ENCODE measurements at regions not wholly inside any gene's neighbourhood (a gene's known extent, or its start where the extent isn't known, plus 50 kb on each side); places are given as distances from the start of the nearest gene placed in this dataset.

DNA sequence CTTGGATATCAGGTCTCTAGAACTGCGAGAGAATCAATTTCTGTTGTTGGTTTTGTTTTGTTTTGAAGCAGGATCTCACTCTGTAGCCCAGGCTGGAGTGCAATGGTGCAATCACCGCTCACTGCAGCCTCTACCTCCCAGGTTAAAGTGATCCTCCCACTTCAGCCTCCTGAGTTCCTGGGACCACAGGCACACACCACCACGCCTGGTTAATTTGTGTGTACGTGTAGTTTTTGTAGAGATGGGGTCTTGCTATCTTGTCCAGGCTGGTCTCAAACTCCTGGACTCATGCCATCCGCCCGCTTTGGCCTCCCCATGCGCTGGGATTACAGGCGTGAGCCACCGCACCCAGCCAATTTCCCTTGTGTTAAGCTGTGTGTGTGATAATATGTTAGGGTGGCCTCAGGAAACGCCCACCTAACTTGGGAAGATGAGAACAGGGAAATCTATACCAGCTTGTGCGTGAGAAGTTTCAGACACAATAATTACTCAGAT, 109.6 kb downstream of the SIK1 start:
- no peak for DNase-seq (ENCODE audit: low spot score)

GRCh38 chr21:43316156-43316845, 110.6 kb downstream of the SIK1 start:
- DNase-seq (ENCODE audit: low spot score) = no peak

DNA sequence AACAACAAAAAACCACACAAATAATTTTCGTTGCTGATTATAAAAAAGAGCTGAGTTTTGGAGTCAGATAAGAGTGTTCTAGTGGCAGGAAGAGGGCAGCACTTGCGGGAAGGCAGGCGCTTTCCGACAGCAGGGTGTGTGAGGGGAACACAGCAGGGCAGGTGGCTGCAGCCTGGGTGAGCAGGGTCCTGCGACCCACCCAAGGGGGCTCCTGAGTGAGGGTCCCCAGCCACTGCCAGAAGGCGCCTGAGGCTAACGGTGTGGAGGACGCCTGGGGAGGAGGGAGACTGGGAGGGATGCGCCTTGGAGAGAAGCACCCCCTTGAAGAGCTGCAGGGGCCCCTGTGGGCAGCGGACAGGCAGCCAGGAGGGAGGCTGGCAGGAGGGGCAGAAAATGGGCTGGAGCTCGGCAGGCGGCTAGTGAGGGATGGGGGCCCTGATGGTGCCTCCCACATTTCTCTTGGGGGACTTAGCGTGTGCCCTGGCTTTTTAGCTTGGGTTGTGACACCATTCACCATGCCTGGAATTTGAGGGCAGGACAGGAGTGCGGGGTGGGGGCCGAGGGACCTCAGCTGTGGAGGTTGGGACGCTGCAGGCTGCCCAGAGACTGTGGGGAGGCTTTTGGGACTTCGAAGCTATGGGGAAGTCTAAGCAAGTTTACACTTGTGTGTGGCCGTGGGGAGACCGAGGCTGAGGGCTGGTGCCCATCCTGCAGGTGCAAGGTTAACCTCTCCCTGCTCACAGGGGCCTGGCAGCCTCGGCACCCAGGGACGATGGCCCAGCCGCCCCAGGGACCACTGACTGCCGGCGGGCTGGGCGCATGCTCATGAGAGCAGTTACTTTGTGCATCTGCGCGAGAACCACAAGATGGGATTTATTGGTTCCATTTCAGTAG, 111.4 kb downstream of the SIK1 start:
- DNase-seq (ENCODE audit: low spot score) = peak; percentile 33

GRCh38 chr21:43313939-43314405, 113.0 kb downstream of the SIK1 start:
- no peak for DNase-seq (ENCODE audit: low spot score)

GRCh38 chr21:43313221-43313938, 113.6 kb downstream of the SIK1 start:
- no peak for DNase-seq (ENCODE audit: low spot score)

- DNase-seq (ENCODE audit: low spot score) = no peak
Observed at GRCh38 chr21:43312751-43313169, 114.2 kb downstream of the SIK1 start.

DNA sequence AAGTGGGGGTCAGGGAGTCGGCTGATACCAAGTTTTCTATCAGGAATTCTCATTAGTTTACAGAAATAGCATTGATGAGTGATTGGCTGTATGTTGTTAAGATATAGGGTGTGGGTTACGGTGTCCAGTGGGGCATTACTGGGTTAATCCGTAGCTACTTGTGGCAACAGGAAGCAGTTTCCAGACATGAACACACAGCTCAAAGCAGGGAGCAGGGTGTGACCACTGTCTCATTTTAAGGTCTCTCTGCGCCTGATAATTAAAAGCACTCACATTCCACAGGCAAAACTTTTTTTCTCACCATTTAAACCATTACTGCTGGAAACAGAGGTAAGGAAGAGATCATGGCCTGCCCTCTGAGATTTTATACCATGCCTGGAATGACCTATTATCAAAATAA, 114.9 kb downstream of the SIK1 start:
- no peak for DNase-seq (ENCODE audit: low spot score)

- DNase-seq (ENCODE audit: low spot score) = no peak
Observed at GRCh38 chr21:43311301-43311817, 115.6 kb downstream of the SIK1 start.

DNA sequence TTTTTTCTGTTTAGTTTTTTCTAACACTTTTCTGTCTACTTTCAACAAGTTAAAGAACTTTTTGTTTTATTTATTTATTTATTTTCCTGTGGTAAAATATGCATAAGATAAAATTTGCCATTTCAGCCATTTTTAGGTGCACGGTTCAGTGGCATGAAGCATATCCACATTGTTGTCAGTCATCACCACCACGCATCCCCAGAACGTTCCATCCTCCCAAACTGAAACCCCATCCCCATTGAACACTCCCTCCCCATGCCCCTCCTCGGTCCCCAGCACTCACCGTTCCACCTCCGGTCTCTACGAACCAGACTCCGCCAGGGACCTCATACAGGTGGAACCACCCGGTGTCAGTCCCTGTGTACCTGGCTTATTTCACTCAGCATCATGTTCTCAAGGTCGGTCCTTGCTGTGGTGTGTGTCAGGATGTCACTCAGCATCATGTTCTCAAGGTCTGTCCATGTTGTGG, 118.1 kb downstream of the SIK1 start:
- no peak for DNase-seq (ENCODE audit: low spot score)

DNA sequence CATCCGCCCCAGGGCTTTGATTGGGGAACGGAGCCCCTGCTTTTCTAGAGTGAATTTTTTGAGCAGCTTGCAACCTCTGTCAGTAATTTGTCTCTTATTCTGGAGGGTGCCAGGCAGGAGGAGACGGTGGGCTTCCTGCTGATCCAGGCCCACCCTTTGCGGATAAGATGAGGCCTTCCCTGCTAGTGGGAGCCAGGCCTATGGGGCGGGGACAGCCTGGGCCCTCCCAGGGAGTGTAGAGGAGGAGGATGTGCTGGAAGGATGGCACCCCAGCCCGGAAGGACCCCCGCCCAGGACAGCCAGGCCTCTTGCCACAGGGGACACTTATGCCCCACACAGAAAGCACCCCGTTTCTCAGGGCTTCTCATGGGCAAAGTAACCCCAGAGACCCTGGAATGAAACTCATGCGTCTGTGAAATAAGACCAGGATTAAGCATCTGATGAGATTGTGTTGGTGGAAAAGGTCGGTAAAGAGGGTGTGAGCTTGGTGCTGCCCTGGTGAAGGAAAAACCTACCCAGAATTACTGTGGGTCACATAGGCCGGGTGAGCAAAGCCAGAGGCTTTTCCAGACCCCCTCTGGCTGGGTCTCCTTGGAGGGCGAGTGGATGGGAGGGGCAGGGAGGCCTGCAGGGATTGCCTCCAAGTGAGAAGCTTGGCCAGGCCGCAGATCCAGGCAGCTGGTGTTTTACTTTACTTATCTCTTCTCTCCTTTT, 118.7 kb downstream of the SIK1 start:
- no peak for DNase-seq (ENCODE audit: low spot score)

- no peak for DNase-seq (ENCODE audit: low spot score)
Observed at GRCh38 chr21:43307677-43308070, 119.3 kb downstream of the SIK1 start.

- DNase-seq (ENCODE audit: low spot score) = peak; percentile 41
Observed at GRCh38 chr21:43306911-43307676, 119.8 kb downstream of the SIK1 start.

DNA sequence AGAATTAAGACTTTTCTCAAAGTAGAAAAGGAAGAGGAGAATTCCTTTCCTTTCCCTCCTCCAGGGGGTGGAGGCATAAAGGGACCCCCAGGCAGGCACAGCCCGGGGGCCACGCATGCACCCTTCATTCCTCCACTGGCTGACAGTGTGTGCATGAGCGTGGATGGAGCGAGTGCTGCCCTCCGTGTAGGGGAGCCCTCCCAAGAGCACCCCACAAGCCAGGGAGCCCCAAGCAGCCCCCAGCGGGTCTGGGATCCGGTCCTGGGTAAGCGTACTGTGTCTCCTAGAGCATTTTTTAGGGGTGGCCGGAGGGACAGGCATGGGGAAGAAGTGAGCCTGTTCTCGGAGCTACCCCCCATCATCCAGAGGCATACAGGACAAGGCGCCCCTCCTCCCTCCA, 120.5 kb downstream of the SIK1 start:
- no peak for DNase-seq (ENCODE audit: low spot score)

DNA sequence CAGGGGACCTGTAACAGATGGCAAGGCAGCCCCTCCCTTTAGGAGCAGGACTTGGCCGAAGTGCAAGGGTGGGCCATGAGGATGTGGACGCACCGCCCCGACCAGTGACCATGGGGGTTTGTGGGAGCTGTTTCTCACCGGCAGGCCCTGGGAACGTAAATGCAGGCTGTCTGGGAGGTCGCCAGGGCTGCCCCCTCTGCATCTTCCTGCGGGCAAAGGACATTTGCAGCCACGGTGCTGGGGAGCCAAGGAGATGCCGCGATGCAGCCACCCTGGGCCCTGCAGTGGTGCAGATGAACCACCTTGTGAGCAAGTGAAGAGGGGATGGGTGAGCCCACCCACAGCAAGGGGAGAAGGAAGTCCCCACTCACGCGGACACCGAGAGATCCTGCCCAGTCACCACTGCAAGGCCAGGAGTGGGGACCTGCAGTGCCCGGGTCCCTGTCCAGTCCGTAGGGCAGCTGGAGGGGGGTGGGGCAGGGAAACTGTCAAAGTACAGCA, 121.1 kb downstream of the SIK1 start:
- no peak for DNase-seq (ENCODE audit: low spot score)

- DNase-seq (ENCODE audit: low spot score) = no peak
Observed at GRCh38 chr21:43305336-43305665, 121.6 kb downstream of the SIK1 start.

- DNase-seq (ENCODE audit: low spot score) = no peak
Observed at GRCh38 chr21:43304621-43305335, 122.2 kb downstream of the SIK1 start.

DNA sequence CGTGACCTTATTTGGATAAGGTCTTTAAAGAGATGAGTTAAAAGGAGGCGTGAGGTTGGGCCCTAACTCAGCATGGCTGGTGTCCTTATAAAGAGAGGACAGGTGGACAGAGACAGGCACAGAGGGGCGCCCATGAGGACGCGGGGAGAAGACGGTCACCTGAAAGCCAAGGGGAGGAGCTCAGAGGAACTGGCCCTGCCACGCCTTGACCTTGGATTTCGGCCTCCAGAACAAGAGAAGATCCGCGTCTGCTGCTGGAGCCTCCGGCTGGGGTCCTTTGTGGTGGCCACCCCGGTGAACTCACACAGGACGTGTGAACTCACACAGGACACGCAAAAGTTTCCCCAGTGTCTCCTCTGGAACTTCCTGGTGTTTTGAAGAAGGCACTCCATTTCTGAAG, 122.7 kb downstream of the SIK1 start:
- no peak for DNase-seq (ENCODE audit: low spot score)

DNA sequence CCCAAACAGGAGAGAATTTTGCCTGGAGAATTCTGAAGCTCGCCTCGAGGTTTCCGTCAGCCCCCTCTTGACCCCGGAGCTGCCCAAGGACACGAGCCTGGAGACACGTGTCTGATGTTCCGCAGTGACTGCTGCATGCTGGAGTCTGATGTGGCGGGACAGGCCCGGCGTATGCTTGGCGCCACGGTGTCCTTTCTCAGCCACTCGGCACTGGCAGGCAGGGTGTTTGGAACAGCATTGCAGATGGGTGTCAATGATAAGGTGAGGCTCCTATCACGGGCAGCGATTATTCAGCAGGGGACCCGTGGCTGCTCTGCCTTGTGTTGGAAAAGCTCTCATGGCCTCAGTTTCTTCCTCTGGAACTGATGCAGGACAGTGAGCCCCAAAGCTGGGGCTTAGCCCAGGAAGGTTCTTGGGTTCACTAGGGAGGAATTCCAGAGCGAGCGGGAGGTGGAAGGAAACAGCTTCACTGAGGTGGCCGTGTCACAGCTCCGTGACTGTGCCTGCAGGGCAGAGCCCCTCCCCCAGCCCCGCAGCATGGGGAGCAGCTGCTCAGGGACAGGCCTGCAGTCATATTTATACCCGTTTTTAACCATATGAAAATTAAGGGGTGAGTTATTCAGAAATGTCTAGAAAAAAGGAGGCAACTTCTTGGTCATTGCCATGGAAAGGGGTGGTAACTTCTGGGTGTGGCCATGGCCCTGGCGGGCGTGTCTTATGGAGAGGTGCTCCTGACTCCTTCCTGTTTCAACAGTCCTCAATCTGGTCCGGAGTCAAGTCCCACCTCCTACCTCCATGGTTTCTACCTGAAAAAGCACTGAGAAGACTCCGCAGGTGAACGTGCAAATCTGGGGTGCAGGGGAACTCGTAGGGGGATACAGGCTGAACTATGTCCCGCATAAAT, 123.4 kb downstream of the SIK1 start:
- no peak for DNase-seq (ENCODE audit: low spot score)

- DNase-seq (ENCODE audit: low spot score) = no peak
Observed at GRCh38 chr21:43302769-43303168, 124.2 kb downstream of the SIK1 start.

Measured in GM03348 (cell line).